ENCODE measurements at regions not wholly inside any gene's neighbourhood (a gene's known extent, or its start where the extent isn't known, plus 50 kb on each side); places are given as distances from the start of the nearest gene placed in this dataset.

DNA sequence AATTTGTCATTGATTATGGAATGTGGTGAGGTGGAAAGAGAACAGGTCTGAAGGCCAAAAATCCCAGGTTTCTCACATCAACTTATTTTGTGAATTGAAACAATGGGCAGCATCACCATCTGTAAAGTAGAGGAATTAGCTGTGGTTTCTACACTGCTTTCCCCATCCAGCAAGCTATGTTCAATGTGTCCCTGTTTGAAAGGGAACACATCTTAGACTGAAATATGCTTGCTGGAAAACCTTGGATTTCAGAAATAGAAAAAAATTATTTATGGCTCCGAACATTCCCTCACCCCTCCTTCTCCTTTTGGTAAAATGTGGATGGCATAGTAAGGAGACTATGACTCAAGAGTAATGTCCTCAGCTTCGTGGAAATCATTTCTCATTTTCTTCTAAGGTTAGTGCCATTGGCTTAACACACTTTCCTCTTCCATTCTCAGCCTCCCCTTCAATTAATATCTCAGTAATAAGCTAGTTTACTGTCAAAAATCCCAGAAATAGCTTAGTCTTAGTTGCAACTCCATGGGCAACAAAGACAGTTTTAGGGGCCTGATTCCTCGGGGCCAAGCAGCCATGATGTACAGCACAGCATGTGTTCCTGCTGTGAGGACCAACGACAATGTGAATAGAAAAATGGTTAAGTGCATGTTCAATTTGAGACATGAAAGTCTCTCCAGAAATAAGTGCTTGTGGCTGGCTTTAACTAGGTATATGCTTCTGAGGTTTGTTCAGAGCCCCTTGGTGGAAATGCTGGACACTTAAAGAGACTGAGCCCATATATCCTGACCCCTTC lies 205.8 kb upstream of the SLC38A2 start:
- ChIA-PET POLR2A (no interaction called here), CTCF (no interaction called here)
- no peaks in the 10 kb centered on the region for H3K79me2 ChIP-seq (ENCODE audit: insufficient read depth)
- no peak for DNase-seq
- H3K36me3 ChIP-seq (replicated peaks in 1 of 2; ENCODE audit: control insufficient read depth in 1 of 2, insufficient read depth in 2 of 2, low read length in 1 of 2): no peaks in the 10 kb centered on the region
- no peaks in the 10 kb centered on the region for H3F3A ChIP-seq (replicated peaks; ENCODE audit: insufficient read depth)
- no peaks in the 10 kb centered on the region for H3K9me3 ChIP-seq
- H3K27me3 ChIP-seq (ENCODE audit: insufficient read depth): no peaks in the 10 kb centered on the region
- no peaks in the 10 kb centered on the region for H3K9me2 ChIP-seq
- H4K20me1 ChIP-seq (ENCODE audit: insufficient read depth): no peaks in the 10 kb centered on the region
- 46% methylated on average over 4 of the region's 4 CpGs for WGBS (ENCODE audit: low lambda C conversion rate)
- H3K27ac ChIP-seq (ENCODE audit: low read depth in 2 of 2, low read length in 1 of 2): no peak overlapping the region
- TF ChIP-seq RAD21 (IDR thresholded peaks at IDR 0.05; ENCODE audit: low read length) (no peak), FOXM1 (IDR thresholded peaks at IDR 0.05; ENCODE audit: low read depth) (no peak), USF2 (IDR thresholded peaks at IDR 0.05; ENCODE audit: borderline replicate concordance, low read depth, low read length) (no peak), JUND (IDR thresholded peaks at IDR 0.05) (no peak), TEAD4 (IDR thresholded peaks at IDR 0.05; ENCODE audit: borderline replicate concordance, insufficient read depth) (no peak), FOXJ3 (CRISPR knock-in tag; IDR thresholded peaks at IDR 0.05) (no peak)
- no peak overlapping the region for H3K4me2 ChIP-seq
- H3K9ac ChIP-seq: no peak overlapping the region
- H3K4me1 ChIP-seq (ENCODE audit: control insufficient read depth in 1 of 2, insufficient read depth in 2 of 2, low read depth in 1 of 2, low read length in 1 of 2): no peaks in the 10 kb centered on the region
- H2AFZ ChIP-seq (ENCODE audit: low read depth): no peak overlapping the region
- no peak overlapping the region for H3K4me3 ChIP-seq (ENCODE audit: low read depth in 2 of 2, low read length in 1 of 2)

GRCh38 chr12:46577063-46577776 lies 204.6 kb upstream of the SLC38A2 start:
- Histone ChIP-seq H2AFZ (ENCODE audit: low read depth) (no peak overlapping the region), H3K9me2 (no peaks in the 10 kb centered on the region), H4K20me1 (ENCODE audit: insufficient read depth) (no peaks in the 10 kb centered on the region), H3K27ac (ENCODE audit: low read depth in 2 of 2, low read length in 1 of 2) (no peak overlapping the region), H3K79me2 (ENCODE audit: insufficient read depth) (no peaks in the 10 kb centered on the region; the same call in 1 of the 2 replicates), H3K4me2 (no peak overlapping the region), H3K9ac (no peak overlapping the region), H3K4me3 (ENCODE audit: low read depth in 2 of 2, low read length in 1 of 2) (no peak overlapping the region), H3K27me3 (ENCODE audit: insufficient read depth) (no peaks in the 10 kb centered on the region), H3K4me1 (ENCODE audit: control insufficient read depth in 1 of 2, insufficient read depth in 2 of 2, low read depth in 1 of 2, low read length in 1 of 2) (0 out of 4 replicates have a peak, but pooled peaks cover 0 to 5% of the 10 kb centered on the region in 2 experiments), H3F3A (replicated peaks; ENCODE audit: insufficient read depth) (no peaks in the 10 kb centered on the region), H3K36me3 (replicated peaks in 1 of 2; ENCODE audit: control insufficient read depth in 1 of 2, insufficient read depth in 2 of 2, low read length in 1 of 2) (no peaks in the 10 kb centered on the region), H3K9me3 (no peaks in the 10 kb centered on the region)
- no peak for DNase-seq
- WGBS (ENCODE audit: low lambda C conversion rate): 80% methylated on average over 5 of the region's 5 CpGs
- ChIA-PET CTCF (interaction anchor here (0.8 kb wide), 1 partner anchor 11 kb away, joined by 3 read pairs; no protein-coding TSS in a partner anchor), POLR2A (no interaction called here)
- TF ChIP-seq CHD2 (IDR thresholded peaks at IDR 0.05; ENCODE audit: low read length, partially characterized antibody) (no peak), MXI1 (IDR thresholded peaks at IDR 0.05; ENCODE audit: low read depth, low read length) (no peak), RAD21 (IDR thresholded peaks at IDR 0.05; ENCODE audit: low read length) (no peak), GATA2 (CRISPR knock-in tag; IDR thresholded peaks at IDR 0.05) (no peak), SMC3 (IDR thresholded peaks at IDR 0.05; ENCODE audit: low read depth, low read length) (no peak), RCOR1 (IDR thresholded peaks at IDR 0.05; ENCODE audit: low read length) (no peak), MEF2A (IDR thresholded peaks at IDR 0.05; ENCODE audit: borderline replicate concordance, low read depth) (no peak), TAF1 (IDR thresholded peaks at IDR 0.05; ENCODE audit: borderline replicate concordance, low read depth, low read length) (no peak), JUND (IDR thresholded peaks at IDR 0.05) (no peak), NRF1 (IDR thresholded peaks at IDR 0.05; ENCODE audit: low read depth, low read length) (no peak), FOXM1 (IDR thresholded peaks at IDR 0.05; ENCODE audit: low read depth) (no peak), TEAD4 (IDR thresholded peaks at IDR 0.05; ENCODE audit: borderline replicate concordance, insufficient read depth) (no peak)
- TF ChIP-seq, protein P1, sequence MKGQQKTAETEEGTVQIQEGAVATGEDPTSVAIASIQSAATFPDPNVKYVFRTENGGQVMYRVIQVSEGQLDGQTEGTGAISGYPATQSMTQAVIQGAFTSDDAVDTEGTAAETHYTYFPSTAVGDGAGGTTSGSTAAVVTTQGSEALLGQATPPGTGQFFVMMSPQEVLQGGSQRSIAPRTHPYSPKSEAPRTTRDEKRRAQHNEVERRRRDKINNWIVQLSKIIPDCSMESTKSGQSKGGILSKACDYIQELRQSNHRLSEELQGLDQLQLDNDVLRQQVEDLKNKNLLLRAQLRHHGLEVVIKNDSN (IDR thresholded peaks at IDR 0.05; ENCODE audit: borderline replicate concordance, low read depth): no peak
